Stimulated activated CD8-positive, alpha-beta memory T cell treated with anti-CD3 and anti-CD28 coated beads, Interleukin-4, amount 100 ng/mL, for 4 hours (primary cell): ENCODE measurements at regions not wholly inside any gene's neighbourhood (a gene's known extent, or its start where the extent isn't known, plus 50 kb on each side); places are given as distances from the start of the nearest gene placed in this dataset.

Source experiments
- DNase-seq, 2 donors: peaks; one replicate each; pipeline ENCODE4 v3.0.0-alpha.2; 2020; ENCODE audit warnings: low read depth in 2 of 2, low spot score in 1 of 2

DNA sequence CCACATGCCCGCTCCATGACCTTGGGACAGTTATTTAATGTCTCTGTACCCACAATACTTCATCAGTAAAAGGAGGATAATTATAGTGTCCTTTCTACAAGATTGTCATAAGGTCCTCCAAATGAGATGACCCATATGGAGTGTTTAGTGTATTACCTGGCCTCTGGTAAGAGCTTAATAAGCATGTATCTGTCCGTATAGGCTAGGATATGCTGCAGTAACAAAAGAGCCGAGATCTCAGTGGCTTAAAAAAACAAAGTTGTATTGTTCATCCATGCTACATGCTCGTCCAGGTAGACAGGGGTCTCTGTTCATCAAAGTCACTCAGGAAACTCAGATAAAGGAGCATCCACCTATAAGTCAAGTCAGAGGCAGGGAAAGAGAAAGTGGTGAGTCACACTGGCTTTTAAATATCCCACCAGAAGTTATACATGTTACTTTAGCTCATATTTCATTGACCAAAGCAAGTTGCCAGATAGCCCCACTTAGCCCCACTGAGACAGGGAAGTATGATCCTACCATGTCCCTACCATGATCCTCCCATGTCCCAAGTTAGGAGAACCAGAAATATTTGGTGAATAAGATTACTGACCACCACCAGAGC, 53.0 kb upstream of the KAZN start:
- DNase-seq = no peak

DNA sequence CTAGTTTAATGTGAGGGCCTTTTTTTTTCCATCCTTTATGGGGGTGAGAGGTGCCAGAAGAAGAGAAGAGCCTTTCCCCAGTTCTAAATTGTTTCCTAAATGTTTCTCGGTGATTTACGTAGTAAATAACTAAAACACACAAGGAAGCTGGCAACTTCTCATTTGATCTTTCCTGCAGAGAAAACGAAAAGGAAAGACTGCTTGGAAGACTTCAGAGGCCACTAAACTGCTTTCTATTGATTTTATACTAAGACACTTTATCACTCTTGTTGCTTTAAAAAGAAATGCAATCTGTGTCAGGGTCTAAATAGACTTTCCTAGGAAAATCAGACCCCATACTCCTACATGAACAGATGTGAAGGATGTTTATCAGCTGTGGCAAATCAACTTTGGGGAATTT, 52.1 kb upstream of the KAZN start:
- DNase-seq = no peak
